Endothelial cell of umbilical vein (primary cell): ENCODE measurements at regions not wholly inside any gene's neighbourhood (a gene's known extent, or its start where the extent isn't known, plus 50 kb on each side); places are given as distances from the start of the nearest gene placed in this dataset.

Source experiments
- BruUV-seq: library from RNA; stranded (reverse); fragments of 400-500 nt; replicated peaks from 2 replicates; lab custom pipeline; 2021; lab: Mats Ljungman, UMichigan
- CTCF ChIA-PET: fragments of 300-600, 350-600 bp; sonication (Branson Sonifier 250); formaldehyde crosslinking; loops from one replicate; lab custom pipeline; 2021; ENCODE audit warnings: antibody characterized with exemption, inconsistent platforms; lab: Charles Lee
- POLR2A ChIA-PET: fragments of 300-600, 350-600 bp; sonication (Branson Sonifier 250); formaldehyde crosslinking; loops from one replicate; lab custom pipeline; 2021; ENCODE audit warnings: antibody characterized with exemption, inconsistent platforms; lab: Charles Lee
- DNase-seq: peaks from one replicate; pipeline ENCODE4 v3.0.0-alpha.2; 2011; ENCODE audit warnings: low read depth, low spot score
- FAIRE-seq: peaks from 2 replicates; lab custom pipeline; 2011; peaks lifted over from hg19 to GRCh38; lab: Jason Lieb, UNC
- H2AFZ ChIP-seq: 2 replicates; pipeline ENCODE4 v1.6.0; 2012; ENCODE audit warnings: low read depth, low read length, control low read depth, inconsistent platforms
- H3K27ac ChIP-seq: 2 replicates; pipeline ENCODE4 v1.5.1; 2011; ENCODE audit warnings: low read depth, mild to moderate bottlenecking, control low read depth, low read length, moderate library complexity; ENCODE audit not compliant: insufficient read depth
- H3K27me3 ChIP-seq, 2 experiments: 2 replicates each; pipeline versions ENCODE4 v1.6.0 to v1.6.1; 2011; ENCODE audit warnings: low read length in 2 of 2, mixed read lengths in 1 of 2; ENCODE audit not compliant: control insufficient read depth in 2 of 2, insufficient read depth in 2 of 2
- H3K36me3 ChIP-seq, 2 experiments: 2 replicates in 1 of 2; 3 replicates in 1 of 2; pipeline ENCODE4 v1.5.1; 2011; ENCODE audit warnings: low read length in 2 of 2, mild to moderate bottlenecking in 1 of 2, moderate library complexity in 1 of 2; ENCODE audit not compliant: control insufficient read depth in 2 of 2, insufficient read depth in 2 of 2; ENCODE audit errors: extremely low read depth in 1 of 2
- H3K4me1 ChIP-seq: 3 replicates; pipeline ENCODE4 v1.5.1; 2011; ENCODE audit warnings: mild to moderate bottlenecking, low read length; ENCODE audit not compliant: control insufficient read depth, insufficient read depth; ENCODE audit errors: extremely low read depth
- H3K4me2 ChIP-seq: 2 replicates; pipeline ENCODE4 v1.6.1; 2011; ENCODE audit warnings: low read length, control low read depth, mixed read lengths; ENCODE audit not compliant: insufficient read depth
- H3K4me3 ChIP-seq, 3 experiments: fragments of 200-600 bp in 1 of 3; sonication (generic), shearing (Covaris generic) in 1 of 3; replicated peaks in 1 of 3; 2 replicates each; pipeline ENCODE4 v1.5.1; 2011 to 2016; ENCODE audit warnings: control low read depth in 3 of 3, low read length in 3 of 3, mild to moderate bottlenecking in 2 of 3, inconsistent platforms in 1 of 3, low read depth in 1 of 3, moderate library complexity in 1 of 3; ENCODE audit not compliant: insufficient read depth in 1 of 3
- H3K79me2 ChIP-seq: 2 replicates; pipeline ENCODE4 v1.6.0; 2012; ENCODE audit warnings: low read length, inconsistent platforms; ENCODE audit not compliant: control insufficient read depth, insufficient read depth
- H3K9ac ChIP-seq: replicated peaks from 2 replicates; pipeline ENCODE3; 2011; ENCODE audit warnings: low read length, control low read depth; ENCODE audit not compliant: insufficient read depth; ENCODE audit errors: extremely low read depth
- H3K9me1 ChIP-seq: replicated peaks from 3 replicates; pipeline ENCODE4 v1.6.0; 2011; ENCODE audit warnings: mild to moderate bottlenecking, low read length; ENCODE audit not compliant: control insufficient read depth, insufficient read depth; ENCODE audit errors: extremely low read depth
- H3K9me3 ChIP-seq: replicated peaks from 2 replicates; pipeline ENCODE4 v1.5.1; 2012; ENCODE audit warnings: low read length, inconsistent platforms; ENCODE audit not compliant: control insufficient read depth, insufficient read depth
- H4K20me1 ChIP-seq: replicated peaks from 2 replicates; pipeline ENCODE3; 2011; ENCODE audit warnings: mild to moderate bottlenecking, low read length; ENCODE audit not compliant: control insufficient read depth, insufficient read depth; ENCODE audit errors: extremely low read depth
- EZH2 ChIP-seq: IDR thresholded peaks from 2 replicates; pipeline ENCODE4 v1.6.1; 2012; ENCODE audit warnings: borderline replicate concordance, low read depth, mild to moderate bottlenecking, moderate library complexity, low read length, inconsistent platforms; ENCODE audit not compliant: severe bottlenecking
- FOS ChIP-seq: IDR thresholded peaks from 2 replicates; pipeline ENCODE4 v1.6.1; 2011; ENCODE audit warnings: mild to moderate bottlenecking, low read length, moderate library complexity, borderline replicate concordance; ENCODE audit not compliant: insufficient read depth
- GATA2 ChIP-seq: IDR thresholded peaks from 2 replicates; pipeline ENCODE4 v1.7.0; 2011; ENCODE audit warnings: low read depth, mild to moderate bottlenecking, moderate library complexity, mixed read lengths, low read length; ENCODE audit not compliant: insufficient read length, insufficient read depth
- JUN ChIP-seq: IDR thresholded peaks from 2 replicates; pipeline ENCODE4 v1.6.1; 2011; ENCODE audit warnings: borderline replicate concordance, low read depth; ENCODE audit not compliant: insufficient read length, insufficient read depth
- MYC ChIP-seq: IDR thresholded peaks from one replicate; pipeline ENCODE4 v1.6.1; 2011; ENCODE audit warnings: mild to moderate bottlenecking, low read depth, low read length
- POLR2A ChIP-seq: IDR thresholded peaks from 2 replicates; pipeline ENCODE4 v1.6.1; 2012; ENCODE audit warnings: low read depth, mild to moderate bottlenecking, control low read depth, low read length
- POLR2AphosphoS5 ChIP-seq: IDR thresholded peaks from 2 replicates; pipeline ENCODE4 v1.6.1; 2012; ENCODE audit warnings: low read depth, mild to moderate bottlenecking, control low read depth, low read length, moderate library complexity; ENCODE audit not compliant: insufficient read depth
- dilution Hi-C: fragments of 300-500 bp; cut with MboI; formaldehyde crosslinking; loops from one replicate; pipeline ENCODE4 v1.15.0; 2019; ENCODE audit warnings: low sequenced_read_pairs; ENCODE audit not compliant: extremely low pct_ligation_motif_present
- intact Hi-C: fragments of 100-400 bp; cut with micrococcal nuclease; formaldehyde crosslinking; loops from one replicate; pipeline ENCODE4 v1.10.0; 2022
- TF ChIP-seq, protein P1 (sequence below): IDR thresholded peaks from 2 replicates; pipeline ENCODE4 v1.6.1; 2011; ENCODE audit not compliant: insufficient read depth, insufficient read length
- TF ChIP-seq, protein P2 (sequence below), 2 donors: IDR thresholded peaks; 1 replicate in 1 of 2; 2 replicates in 1 of 2; pipeline ENCODE4 v1.5.1; 2011; ENCODE audit warnings: low read length in 2 of 2, mild to moderate bottlenecking in 2 of 2, moderate library complexity in 2 of 2, control low read depth in 1 of 2, inconsistent platforms in 1 of 2, low read depth in 1 of 2; ENCODE audit not compliant: insufficient read depth in 1 of 2; ENCODE audit errors: extremely low read depth in 1 of 2

DNA sequence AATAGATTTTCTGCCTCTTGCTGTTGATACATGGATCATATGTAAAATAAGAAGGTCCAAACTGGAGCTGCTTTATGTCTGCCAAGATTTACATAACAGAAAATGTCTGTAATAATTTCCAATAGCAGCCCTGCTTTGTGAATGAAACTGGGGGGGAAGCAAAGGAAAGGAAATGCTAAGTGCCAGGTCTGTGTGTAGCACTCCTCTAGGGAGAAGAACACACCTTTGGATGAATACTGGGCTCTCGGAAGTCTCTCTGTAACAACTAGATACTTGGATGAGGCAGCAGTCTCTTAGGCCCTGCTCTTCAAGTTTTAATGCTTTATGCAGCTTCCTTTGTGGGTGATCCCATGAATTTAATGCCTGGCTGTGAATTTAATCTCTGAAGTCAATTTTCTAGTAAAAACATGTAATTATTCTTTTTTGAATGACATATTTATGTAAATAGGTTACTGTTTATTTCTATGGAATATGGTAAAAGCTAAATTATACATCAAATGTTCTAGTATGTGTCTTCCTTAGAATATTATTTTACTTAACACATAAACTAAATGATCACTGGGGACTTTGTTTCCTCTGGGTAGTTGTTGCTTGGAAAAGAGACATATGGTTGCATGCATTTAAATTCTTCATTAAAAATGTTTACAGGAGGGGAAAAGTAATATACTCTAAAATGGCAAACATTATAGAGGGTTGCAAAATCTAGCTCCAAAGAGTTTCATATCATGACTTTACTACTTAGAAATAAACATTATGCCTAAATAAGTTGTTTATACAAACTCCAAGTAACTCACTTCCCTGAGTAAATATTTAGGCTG is 336.6 kb upstream of the CWC22 start:
- no peak for FAIRE-seq
- H4K20me1 ChIP-seq = no peaks in the 10 kb centered on the region
- intact Hi-C loops (no loop called here), dilution Hi-C loops (no loop called here)
- H3K36me3 ChIP-seq = no peaks in the 10 kb centered on the region
- no peak overlapping the region for H3K4me2 ChIP-seq
- ChIA-PET CTCF (no interaction called here), POLR2A (no interaction called here)
- H3K79me2 ChIP-seq = no peaks in the 10 kb centered on the region
- no TSS peak for BruUV-seq
- TF ChIP-seq MYC (no peak), EZH2 (no peak), POLR2AphosphoS5 (no peak), JUN (no peak), POLR2A (no peak), FOS (no peak), GATA2 (no peak)
- TF ChIP-seq, protein P1, sequence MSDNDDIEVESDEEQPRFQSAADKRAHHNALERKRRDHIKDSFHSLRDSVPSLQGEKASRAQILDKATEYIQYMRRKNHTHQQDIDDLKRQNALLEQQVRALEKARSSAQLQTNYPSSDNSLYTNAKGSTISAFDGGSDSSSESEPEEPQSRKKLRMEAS = no peak
- TF ChIP-seq, protein P2, sequence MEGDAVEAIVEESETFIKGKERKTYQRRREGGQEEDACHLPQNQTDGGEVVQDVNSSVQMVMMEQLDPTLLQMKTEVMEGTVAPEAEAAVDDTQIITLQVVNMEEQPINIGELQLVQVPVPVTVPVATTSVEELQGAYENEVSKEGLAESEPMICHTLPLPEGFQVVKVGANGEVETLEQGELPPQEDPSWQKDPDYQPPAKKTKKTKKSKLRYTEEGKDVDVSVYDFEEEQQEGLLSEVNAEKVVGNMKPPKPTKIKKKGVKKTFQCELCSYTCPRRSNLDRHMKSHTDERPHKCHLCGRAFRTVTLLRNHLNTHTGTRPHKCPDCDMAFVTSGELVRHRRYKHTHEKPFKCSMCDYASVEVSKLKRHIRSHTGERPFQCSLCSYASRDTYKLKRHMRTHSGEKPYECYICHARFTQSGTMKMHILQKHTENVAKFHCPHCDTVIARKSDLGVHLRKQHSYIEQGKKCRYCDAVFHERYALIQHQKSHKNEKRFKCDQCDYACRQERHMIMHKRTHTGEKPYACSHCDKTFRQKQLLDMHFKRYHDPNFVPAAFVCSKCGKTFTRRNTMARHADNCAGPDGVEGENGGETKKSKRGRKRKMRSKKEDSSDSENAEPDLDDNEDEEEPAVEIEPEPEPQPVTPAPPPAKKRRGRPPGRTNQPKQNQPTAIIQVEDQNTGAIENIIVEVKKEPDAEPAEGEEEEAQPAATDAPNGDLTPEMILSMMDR (IDR thresholded peaks at IDR 0.05; ENCODE audit: extremely low read depth in 1 of 2, insufficient read depth in 1 of 2, low read depth in 1 of 2, low read length in 2 of 2) = no peak
- no peaks in the 10 kb centered on the region for H3K27me3 ChIP-seq
- no peak overlapping the region for H2AFZ ChIP-seq
- no peak overlapping the region for H3K27ac ChIP-seq
- H3K9me3 ChIP-seq = no peaks in the 10 kb centered on the region
- H3K9ac ChIP-seq = no peak overlapping the region
- no peaks in the 10 kb centered on the region for H3K4me1 ChIP-seq
- DNase-seq = no peak
- no peaks in the 10 kb centered on the region for H3K9me1 ChIP-seq
- no peak overlapping the region for H3K4me3 ChIP-seq
